HG02884 (cell line): ENCODE measurements at regions not wholly inside any gene's neighbourhood (a gene's known extent, or its start where the extent isn't known, plus 50 kb on each side); places are given as distances from the start of the nearest gene placed in this dataset.
"Not testable (repeated sequence)": the region's sequence is repeated elsewhere in the genome, so short reads cannot be mapped to it uniquely, and the experiment has no call there.

Experiments
- ATAC-seq: cut with Tn5 transposase; IDR thresholded peaks from one replicate; pipeline ENCODE4 v1.9.1; 2021; ENCODE audit warnings: mild to moderate bottlenecking, moderate library complexity; ENCODE audit not compliant: unreplicated experiment

- no peak for ATAC-seq
Measured at GRCh38 chr5:101404531-101404930, 501.4 kb upstream of the ST8SIA4 start.

DNA sequence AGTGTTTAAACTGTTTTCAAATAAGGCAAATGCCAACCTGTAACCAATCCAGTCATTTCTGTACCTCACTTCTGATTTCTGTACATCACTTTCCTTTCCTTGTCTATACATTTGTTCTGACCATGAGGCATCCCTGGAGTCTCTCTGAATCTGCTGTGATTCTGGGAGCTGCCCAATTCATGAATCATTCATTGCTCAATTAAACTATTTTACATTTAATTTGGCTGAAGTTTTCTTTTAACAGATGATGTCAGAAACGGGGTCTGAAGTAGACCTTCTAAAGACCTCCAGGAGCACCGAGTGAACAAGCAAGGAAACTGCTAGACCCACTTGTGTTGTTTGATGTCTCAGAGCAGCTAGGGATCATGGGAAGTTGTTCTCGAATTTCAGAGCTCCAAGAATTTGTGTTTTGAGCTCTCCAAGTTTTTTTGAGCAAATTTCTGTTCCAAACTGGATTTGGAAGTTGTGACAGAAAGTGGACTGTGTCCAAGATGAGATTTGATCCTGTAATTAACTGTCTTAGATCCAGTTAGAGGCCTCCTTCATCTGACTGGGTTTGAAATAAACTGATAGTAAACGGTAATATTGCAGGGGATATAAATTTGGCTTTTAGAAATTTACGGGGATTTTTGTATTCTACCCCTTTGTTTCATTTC is 490.8 kb upstream of the ST8SIA4 start:
- no peak for ATAC-seq

- no peak for ATAC-seq
Measured at GRCh38 chr5:101390151-101390908, 487.2 kb upstream of the ST8SIA4 start.

- ATAC-seq = no peak
Measured at GRCh38 chr5:101385276-101385675, 482.2 kb upstream of the ST8SIA4 start.

DNA sequence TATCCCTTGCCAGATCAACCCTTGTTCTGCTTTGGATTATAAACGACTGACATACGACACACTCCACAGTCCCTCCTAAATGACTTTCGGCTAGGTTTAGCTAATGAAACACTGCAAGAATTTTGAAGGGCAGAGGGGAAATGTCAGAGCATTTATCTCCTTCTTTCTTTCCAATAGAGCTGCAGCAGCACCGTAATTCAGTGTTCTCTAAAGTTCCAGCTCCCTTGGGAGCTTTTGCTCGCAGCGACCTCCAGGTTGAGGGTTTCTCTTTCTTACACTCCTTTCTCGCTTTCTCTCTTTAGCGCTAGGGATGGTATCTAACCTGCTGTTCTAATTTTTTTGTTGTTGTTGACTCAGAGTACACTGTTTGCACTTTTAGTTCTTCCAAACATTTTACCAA is 467.1 kb upstream of the ST8SIA4 start:
- no peak for ATAC-seq

DNA sequence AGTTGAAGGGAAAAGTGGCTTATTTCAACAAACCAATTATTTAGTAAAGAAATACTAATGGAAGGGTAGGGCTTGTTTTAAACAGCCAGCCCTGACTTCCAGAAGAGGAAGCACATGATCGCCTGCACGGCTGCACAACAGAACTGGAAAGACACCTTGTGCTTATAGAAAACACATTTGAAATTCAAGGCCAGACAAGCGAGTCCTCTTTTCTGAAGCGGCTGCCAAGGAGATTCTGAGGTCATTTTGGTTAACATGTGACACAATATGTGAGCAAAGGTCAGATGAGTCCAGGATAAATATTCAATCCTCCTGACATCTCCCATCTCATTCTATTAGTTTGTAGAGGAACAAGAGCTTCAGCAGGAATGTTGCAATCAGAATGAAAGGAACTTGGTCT is 461.4 kb upstream of the ST8SIA4 start:
- ATAC-seq = no peak

DNA sequence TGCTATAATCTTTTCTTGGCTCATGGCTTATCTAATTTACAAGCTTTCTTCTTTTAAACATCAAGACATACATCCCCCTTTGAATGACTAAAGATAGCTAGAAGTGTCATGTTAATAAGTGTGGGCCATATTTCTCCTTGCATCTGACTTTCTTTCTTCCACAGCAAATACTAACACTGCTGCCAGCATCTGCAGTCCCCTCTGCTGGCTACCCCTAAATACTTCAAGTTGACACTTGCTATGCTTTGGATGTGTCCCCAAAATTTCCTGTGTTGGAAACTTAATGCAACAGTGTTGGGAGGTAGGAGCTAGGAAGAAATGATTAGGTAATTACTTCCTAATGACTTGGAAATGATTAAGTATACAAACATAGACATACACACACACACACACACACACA is 459.0 kb upstream of the ST8SIA4 start:
- no peak for ATAC-seq

GRCh38 chr5:101346906-101347305 is 443.8 kb upstream of the ST8SIA4 start:
- ATAC-seq = no peak

GRCh38 chr5:101346447-101346846 is 443.4 kb upstream of the ST8SIA4 start:
- no peak for ATAC-seq

DNA sequence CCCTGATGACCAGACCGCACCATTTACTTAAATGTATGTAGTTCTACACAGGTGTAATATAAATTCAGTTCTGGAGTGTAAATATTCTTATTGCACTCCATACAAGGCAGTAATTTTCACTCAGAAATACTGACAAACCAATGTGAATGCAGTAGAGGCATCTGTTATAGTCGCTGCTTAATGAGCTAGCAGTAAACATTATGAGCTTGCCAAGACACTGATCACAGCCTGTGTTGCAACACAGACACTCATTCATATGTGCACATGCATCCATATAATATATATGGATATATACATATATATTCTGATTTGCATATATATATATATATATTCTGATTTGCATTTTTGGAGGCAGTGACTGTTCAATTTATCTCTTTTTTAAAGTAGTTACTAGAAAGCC is 435.1 kb upstream of the ST8SIA4 start:
- ATAC-seq = no peak

- no peak for ATAC-seq
Measured at GRCh38 chr5:101327816-101328215, 424.7 kb upstream of the ST8SIA4 start.

DNA sequence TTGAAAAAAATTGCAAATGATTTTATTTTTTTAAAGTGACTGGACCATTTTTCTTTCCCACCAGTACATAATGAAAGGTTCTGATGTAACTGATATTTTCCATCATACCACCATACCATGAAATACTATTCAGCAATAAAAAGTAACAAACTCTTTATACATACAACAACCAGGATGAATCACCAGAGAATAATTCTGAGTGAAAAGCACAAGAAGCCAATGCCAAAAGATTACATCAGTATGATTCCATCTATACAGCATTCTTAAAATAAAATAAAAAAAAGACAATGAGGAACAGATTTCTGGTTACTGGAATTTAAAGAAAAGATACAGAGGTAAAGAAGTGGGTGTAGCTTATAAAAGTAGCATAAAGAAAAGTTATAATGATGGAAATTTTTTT is 423.7 kb upstream of the ST8SIA4 start:
- ATAC-seq = no peak

- ATAC-seq = not testable (repeated sequence)
Measured at GRCh38 chr5:101316401-101316800, 413.3 kb upstream of the ST8SIA4 start.

DNA sequence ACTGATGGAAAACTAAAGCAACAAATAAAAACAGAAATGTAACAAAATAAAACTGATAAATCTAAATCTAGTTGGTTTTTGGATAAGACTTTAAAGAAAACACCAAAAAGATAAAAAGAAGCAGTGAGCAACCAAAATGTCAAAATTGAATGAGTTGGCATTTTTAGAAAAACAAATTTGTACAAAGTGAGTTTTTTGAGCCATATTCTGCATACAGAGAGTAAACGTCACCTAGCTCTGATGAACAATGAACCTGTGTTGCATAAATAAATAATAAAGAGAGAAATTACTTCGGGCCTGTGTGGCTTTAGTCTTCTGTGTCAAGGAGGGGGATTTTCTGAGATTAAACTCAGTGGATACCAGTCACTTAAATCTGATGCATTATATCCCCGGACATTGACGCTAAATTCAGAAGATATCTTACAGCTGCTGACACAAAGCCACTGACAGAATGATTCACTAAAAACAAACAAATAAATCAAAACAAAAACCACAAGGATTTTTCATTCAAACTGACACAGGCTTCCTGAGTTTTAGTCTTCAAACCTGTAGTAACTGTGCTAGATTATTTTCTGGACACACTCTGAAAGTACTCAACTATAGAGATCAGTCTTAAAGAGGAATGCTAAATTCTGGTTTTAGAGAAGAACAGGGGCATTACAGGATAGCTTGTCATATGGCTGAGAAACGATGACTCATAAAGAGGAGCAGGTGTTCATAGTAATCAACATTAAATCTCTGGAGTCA is 403.5 kb upstream of the ST8SIA4 start:
- ATAC-seq = no peak

DNA sequence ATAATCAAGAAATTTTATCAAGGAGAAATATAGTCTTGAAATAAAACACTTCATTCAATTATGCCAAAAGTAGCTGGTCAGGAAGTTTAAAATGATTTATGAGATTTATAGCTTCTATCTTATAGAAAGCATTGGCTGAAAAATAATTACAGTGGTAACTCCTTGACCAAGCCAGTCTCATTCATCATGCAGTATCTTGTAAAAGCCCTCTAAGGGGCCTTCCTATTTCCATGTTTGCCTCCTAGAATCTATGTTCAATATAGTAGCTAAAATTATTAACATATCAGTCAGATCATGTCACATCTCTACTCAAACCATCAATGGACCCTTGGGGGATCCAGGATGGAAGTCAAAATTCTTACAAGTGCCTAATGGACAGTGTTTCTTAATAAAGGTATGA is 393.4 kb upstream of the ST8SIA4 start:
- no peak for ATAC-seq

DNA sequence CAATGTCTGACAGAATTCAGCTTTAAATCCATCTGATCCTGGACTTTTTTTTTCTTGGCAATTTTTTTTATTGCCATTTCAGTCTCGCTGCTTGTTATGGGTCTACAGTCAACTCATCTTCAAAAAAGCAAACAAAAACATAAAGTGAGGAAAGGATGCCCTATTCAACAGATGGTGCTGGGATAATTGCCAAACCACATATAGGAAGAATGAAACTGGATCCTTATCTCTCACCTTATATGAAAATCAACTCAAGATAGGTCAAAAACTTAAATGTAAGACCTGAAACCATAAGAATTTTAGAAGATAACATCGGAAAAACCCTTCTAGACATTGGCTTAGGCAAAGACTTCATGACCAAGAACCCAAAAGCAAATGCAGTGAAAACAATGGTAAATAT is 389.1 kb upstream of the ST8SIA4 start:
- ATAC-seq = no peak

GRCh38 chr5:101290761-101291160 is 387.7 kb upstream of the ST8SIA4 start:
- not testable (repeated sequence) for ATAC-seq

GRCh38 chr5:101288633-101289032 is 385.6 kb upstream of the ST8SIA4 start:
- no peak for ATAC-seq

- no peak for ATAC-seq
Measured at GRCh38 chr5:101284736-101285375, 381.8 kb upstream of the ST8SIA4 start.

GRCh38 chr5:101283938-101284337 is 380.9 kb upstream of the ST8SIA4 start:
- not testable (repeated sequence) for ATAC-seq

- no peak for ATAC-seq
Measured at GRCh38 chr5:101278917-101279316, 375.8 kb upstream of the ST8SIA4 start.
